H9 (cell line): ENCODE measurements at regions not wholly inside any gene's neighbourhood (a gene's known extent, or its start where the extent isn't known, plus 50 kb on each side); places are given as distances from the start of the nearest gene placed in this dataset.

ENCODE experiments used
- DNase-seq: peaks from one replicate; pipeline ENCODE4 v3.0.0-alpha.2; 2017
- H2AFZ ChIP-seq: one replicate; pipeline ENCODE4 v1.6.1; 2013; ENCODE audit warnings: mild to moderate bottlenecking, low read length, control low read depth, moderate library complexity
- H2AK5ac ChIP-seq: 2 replicates; pipeline ENCODE4 v1.6.1; 2013; ENCODE audit warnings: low read length, control low read depth, mixed read lengths; ENCODE audit not compliant: insufficient read length
- H2BK120ac ChIP-seq: one replicate; pipeline ENCODE4 v1.6.1; 2013; ENCODE audit warnings: low read depth, mild to moderate bottlenecking, low read length, control low read depth, inconsistent platforms; ENCODE audit not compliant: poor library complexity, severe bottlenecking
- H2BK12ac ChIP-seq: 2 replicates; pipeline ENCODE4 v1.6.1; 2013; ENCODE audit warnings: low read length, control low read depth, mixed read lengths, low read depth; ENCODE audit not compliant: insufficient read length
- H2BK15ac ChIP-seq: 2 replicates; pipeline ENCODE4 v1.6.1; 2013; ENCODE audit warnings: low read depth, low read length, control low read depth
- H2BK20ac ChIP-seq: one replicate; pipeline ENCODE4 v1.6.1; 2013; ENCODE audit warnings: low read depth, mild to moderate bottlenecking, low read length, control low read depth, inconsistent platforms; ENCODE audit not compliant: poor library complexity, severe bottlenecking
- H2BK5ac ChIP-seq: 2 replicates; pipeline ENCODE4 v1.6.1; 2013; ENCODE audit warnings: low read length, control low read depth, mixed read lengths; ENCODE audit not compliant: insufficient read length
- H3K14ac ChIP-seq: 2 replicates; pipeline ENCODE4 v1.6.1; 2013; ENCODE audit warnings: low read length, control low read depth; ENCODE audit not compliant: insufficient read depth
- H3K18ac ChIP-seq: 2 replicates; pipeline ENCODE4 v1.6.1; 2013; ENCODE audit warnings: low read depth, mild to moderate bottlenecking, mixed read lengths, low read length, control low read depth; ENCODE audit not compliant: insufficient read length
- H3K23ac ChIP-seq: 2 replicates; pipeline ENCODE4 v1.6.1; 2013; ENCODE audit warnings: low read length, control low read depth, mixed read lengths, low read depth; ENCODE audit not compliant: insufficient read length
- H3K23me2 ChIP-seq: 2 replicates; pipeline ENCODE4 v1.6.1; 2013; ENCODE audit warnings: low read depth, mild to moderate bottlenecking, mixed read lengths, low read length, control low read depth; ENCODE audit not compliant: insufficient read length, poor library complexity, severe bottlenecking
- H3K27ac ChIP-seq: 2 replicates; pipeline ENCODE4 v1.5.1; 2013; ENCODE audit warnings: low read length, control low read depth, mixed read lengths, low read depth; ENCODE audit not compliant: insufficient read length
- H3K27me3 ChIP-seq: 2 replicates; pipeline ENCODE4 v1.6.1; 2013; ENCODE audit warnings: low read length, control low read depth, inconsistent platforms; ENCODE audit not compliant: insufficient read depth
- H3K4ac ChIP-seq: 2 replicates; pipeline ENCODE4 v1.6.1; 2013; ENCODE audit warnings: low read depth, mild to moderate bottlenecking, control low read depth, inconsistent platforms, low read length, moderate library complexity
- H3K4me1 ChIP-seq: 2 replicates; pipeline ENCODE4 v1.6.1; 2013; ENCODE audit warnings: low read length, control low read depth, inconsistent platforms; ENCODE audit not compliant: insufficient read depth
- H3K4me2 ChIP-seq: 2 replicates; pipeline ENCODE4 v1.6.1; 2013; ENCODE audit warnings: low read length, control low read depth, mixed read lengths; ENCODE audit not compliant: insufficient read length, insufficient read depth
- H3K56ac ChIP-seq: 2 replicates; pipeline ENCODE4 v1.6.1; 2013; ENCODE audit warnings: low read depth, mild to moderate bottlenecking, mixed read lengths, low read length, control low read depth; ENCODE audit not compliant: insufficient read length
- H3K79me1 ChIP-seq: 2 replicates; pipeline ENCODE4 v1.6.1; 2013; ENCODE audit warnings: low read depth, mild to moderate bottlenecking, moderate library complexity, low read length, control low read depth, inconsistent platforms; ENCODE audit not compliant: insufficient read depth, poor library complexity, severe bottlenecking
- H3K79me2 ChIP-seq: 2 replicates; pipeline ENCODE4 v1.6.1; 2013; ENCODE audit warnings: low read length, control low read depth, inconsistent platforms; ENCODE audit not compliant: insufficient read depth
- H3K9ac ChIP-seq: 2 replicates; pipeline ENCODE4 v1.6.1; 2013; ENCODE audit warnings: low read length, control low read depth, mixed read lengths; ENCODE audit not compliant: insufficient read length; ENCODE audit errors: extremely low read depth
- H3K9me3 ChIP-seq: one replicate; pipeline ENCODE4 v1.6.1; 2013; ENCODE audit warnings: low read depth, low read length, inconsistent platforms; ENCODE audit not compliant: control insufficient read depth
- H3T11ph ChIP-seq: one replicate; pipeline ENCODE4 v1.6.1; 2013; ENCODE audit warnings: mild to moderate bottlenecking, low read length, control low read depth, inconsistent platforms
- H4K20me1 ChIP-seq: one replicate; pipeline ENCODE4 v1.6.1; 2013; ENCODE audit not compliant: control insufficient read depth, insufficient read length, insufficient read depth
- H4K5ac ChIP-seq: 2 replicates; pipeline ENCODE4 v1.6.1; 2013; ENCODE audit warnings: low read depth, mild to moderate bottlenecking, mixed read lengths, low read length, control low read depth; ENCODE audit not compliant: insufficient read length
- H4K8ac ChIP-seq: replicated peaks from 2 replicates; pipeline ENCODE4 v1.6.1; 2013; ENCODE audit warnings: low read length, control low read depth, mixed read lengths, low read depth; ENCODE audit not compliant: insufficient read length
- H4K91ac ChIP-seq: 2 replicates; pipeline ENCODE4 v1.6.1; 2013; ENCODE audit warnings: low read depth, mild to moderate bottlenecking, moderate library complexity, mixed read lengths, low read length, control low read depth; ENCODE audit not compliant: insufficient read length
- H3K27ac Mint-ChIP-seq, 3 experiments: 2 replicates in 2 of 3; 3 replicates in 1 of 3; pipeline ENCODE4 v1.8.0; 2020 to 2021; ENCODE audit warnings: mixed read lengths in 3 of 3, mild to moderate bottlenecking in 1 of 3, moderate library complexity in 1 of 3
- H3K27me3 Mint-ChIP-seq: 2 replicates; pipeline ENCODE4 v1.8.0; 2021; ENCODE audit warnings: low read depth, mild to moderate bottlenecking, moderate library complexity, mixed read lengths
- H3K36me3 Mint-ChIP-seq, 3 experiments: 2 replicates in 2 of 3; 3 replicates in 1 of 3; pipeline ENCODE4 v1.8.0; 2020 to 2021; ENCODE audit warnings: low read depth in 3 of 3, mixed read lengths in 3 of 3; ENCODE audit not compliant: insufficient read depth in 1 of 3
- H3K4me1 Mint-ChIP-seq, 2 experiments: 2 replicates each; pipeline ENCODE4 v1.8.0; 2020; ENCODE audit warnings: mixed read lengths in 2 of 2
- H3K4me3 Mint-ChIP-seq, 2 experiments: 2 replicates in 1 of 2; 3 replicates in 1 of 2; pipeline ENCODE4 v1.8.0; 2020 to 2021; ENCODE audit warnings: mild to moderate bottlenecking in 2 of 2, mixed read lengths in 2 of 2, moderate library complexity in 1 of 2
- H3K9me3 Mint-ChIP-seq, 2 experiments: 2 replicates in 1 of 2; 3 replicates in 1 of 2; pipeline ENCODE4 v1.8.0; 2020; ENCODE audit warnings: mild to moderate bottlenecking in 2 of 2, mixed read lengths in 2 of 2, moderate library complexity in 1 of 2
- CTCF ChIP-seq: fragments of 200-600 bp; sonication (generic); conservative IDR thresholded peaks from 3 replicates; pipeline ENCODE4 v1.8.0; 2021; ENCODE audit warnings: antibody characterized with exemption, mild to moderate bottlenecking
- WGBS: extraction: QIAGEN DNeasy Blood & Tissue Kit; methylation state at CpG from one replicate; pipeline ENCODE4 v1.1.7; 2013; ENCODE audit warnings: missing lambda C conversion rate, low lambda C conversion rate, mixed read lengths; ENCODE audit not compliant: insufficient read length; ENCODE audit errors: extremely low coverage; 5-methylcytosine and 5-hydroxymethylcytosine counted together

GRCh38 chr1:223057569-223058093 is 85.4 kb downstream of the TLR5 start:
- H2BK15ac ChIP-seq: no peak overlapping the region
- no peaks in the 10 kb centered on the region for H3K79me2 ChIP-seq
- no peak overlapping the region for H3K4me2 ChIP-seq
- Mint-ChIP-seq H3K4me1 (peaks cover 3 to 9% of the 10 kb centered on the region in 2 experiments), H3K27ac (no peak overlapping the region), H3K4me3 (no peak overlapping the region), H3K36me3 (peaks cover 0 to 11% (median 1%) of the 10 kb centered on the region in 3 experiments; a peak in 5 of 7 replicates), H3K27me3 (no peaks in the 10 kb centered on the region), H3K9me3 (no peaks in the 10 kb centered on the region)
- H3K4me1 ChIP-seq: no peaks in the 10 kb centered on the region
- no peak for DNase-seq
- no peak overlapping the region for H2BK5ac ChIP-seq
- H3K14ac ChIP-seq: no peak overlapping the region
- no peaks in the 10 kb centered on the region for H3K23me2 ChIP-seq
- H4K20me1 ChIP-seq: no peaks in the 10 kb centered on the region
- no peak overlapping the region for H3K18ac ChIP-seq
- H3K27ac ChIP-seq: no peak overlapping the region
- no peak overlapping the region for H2BK12ac ChIP-seq
- H3K27me3 ChIP-seq: no peaks in the 10 kb centered on the region
- no peak overlapping the region for H2BK120ac ChIP-seq
- no peak overlapping the region for H4K8ac ChIP-seq
- no peak overlapping the region for H4K5ac ChIP-seq
- no peak overlapping the region for H3K23ac ChIP-seq
- no peak overlapping the region for H3K56ac ChIP-seq
- H3K9me3 ChIP-seq: no peaks in the 10 kb centered on the region
- H2AK5ac ChIP-seq: no peak overlapping the region
- H3K9ac ChIP-seq: no peak overlapping the region
- no CpG with 5 or more reads among the region's 4 CpGs for WGBS
- H2AFZ ChIP-seq: no peak overlapping the region
- H2BK20ac ChIP-seq: no peak overlapping the region
- no peak overlapping the region for H3K4ac ChIP-seq
- no peaks in the 10 kb centered on the region for H3K79me1 ChIP-seq
- no peak overlapping the region for H3T11ph ChIP-seq
- no peak overlapping the region for H4K91ac ChIP-seq
- no peak for TF ChIP-seq CTCF
